ENCODE measurements at regions not wholly inside any gene's neighbourhood (a gene's known extent, or its start where the extent isn't known, plus 50 kb on each side); places are given as distances from the start of the nearest gene placed in this dataset.

GRCh38 chr14:101446387-101446969 is 114.8 kb upstream of the DIO3 start:
- TF ChIP-seq CTCF (IDR thresholded peaks at IDR 0.05) (no peak), POLR2A (IDR thresholded peaks at IDR 0.05; ENCODE audit: low read depth) (no peak), EP300 (IDR thresholded peaks at IDR 0.05) (no peak), POLR2AphosphoS5 (IDR thresholded peaks at IDR 0.05) (no peak)
- Histone ChIP-seq H3K4me3 (no peak overlapping the region), H3K4me1 (no peaks in the 10 kb centered on the region), H3K36me3 (no peaks in the 10 kb centered on the region), H3K27ac (replicated peaks in 1 of 4) (no peak overlapping the region), H3K9me3 (no peaks in the 10 kb centered on the region), H3K27me3 (peaks cover 0 to 13% (median 0%) of the 10 kb centered on the region in 4 donors)
- intact Hi-C loops (cut with DNase I), result no loop called here
- peak; percentile 84 for DNase-seq (ENCODE audit: extremely low spot score)
- 94% methylated on average over 10 of the region's 10 CpGs for WGBS

- no peak for DNase-seq (ENCODE audit: extremely low spot score)
- Histone ChIP-seq H3K36me3 (no peaks in the 10 kb centered on the region), H3K9me3 (no peaks in the 10 kb centered on the region), H3K27me3 (peaks cover 0 to 11% (median 0%) of the 10 kb centered on the region in 4 donors), H3K4me3 (no peak overlapping the region), H3K27ac (replicated peaks in 1 of 4) (no peak overlapping the region), H3K4me1 (no peaks in the 10 kb centered on the region)
- 69% methylated on average over 7 of the region's 7 CpGs for WGBS
- intact Hi-C loops (cut with DNase I), result no loop called here
- no peak for TF ChIP-seq POLR2AphosphoS5 (IDR thresholded peaks at IDR 0.05)
- TF ChIP-seq CTCF (IDR thresholded peaks at IDR 0.05), result no peak
- no peak for TF ChIP-seq EP300 (IDR thresholded peaks at IDR 0.05)
- no peak for TF ChIP-seq POLR2A (IDR thresholded peaks at IDR 0.05; ENCODE audit: low read depth)
Measured at GRCh38 chr14:101449114-101449513, 112.2 kb upstream of the DIO3 start.

GRCh38 chr14:101451166-101451565 is 110.1 kb upstream of the DIO3 start:
- DNase-seq (ENCODE audit: extremely low spot score), result no peak
- H3K4me1 ChIP-seq, result no peaks in the 10 kb centered on the region
- no peak overlapping the region for H3K27ac ChIP-seq (replicated peaks in 1 of 4)
- TF ChIP-seq POLR2AphosphoS5 (IDR thresholded peaks at IDR 0.05) (no peak), POLR2A (IDR thresholded peaks at IDR 0.05; ENCODE audit: low read depth) (no peak), CTCF (IDR thresholded peaks at IDR 0.05) (no peak), EP300 (IDR thresholded peaks at IDR 0.05) (no peak)
- no peaks in the 10 kb centered on the region for H3K9me3 ChIP-seq
- H3K27me3 ChIP-seq, result peaks cover 0 to 28% (median 4%) of the 10 kb centered on the region in 4 donors
- WGBS, result 83% methylated on average over 3 of the region's 3 CpGs
- H3K36me3 ChIP-seq, result no peaks in the 10 kb centered on the region
- H3K4me3 ChIP-seq, result no peak overlapping the region
- intact Hi-C loops (cut with DNase I), result no loop called here

- H3K36me3 ChIP-seq, result no peaks in the 10 kb centered on the region
- no peak overlapping the region for H3K27ac ChIP-seq (replicated peaks in 1 of 4)
- H3K4me1 ChIP-seq, result peaks cover 0 to 13% (median 5%) of the 10 kb centered on the region in 4 donors
- no peak for TF ChIP-seq CTCF (IDR thresholded peaks at IDR 0.05)
- TF ChIP-seq EP300 (IDR thresholded peaks at IDR 0.05), result no peak
- no peak for TF ChIP-seq POLR2A (IDR thresholded peaks at IDR 0.05; ENCODE audit: low read depth)
- no peak for TF ChIP-seq POLR2AphosphoS5 (IDR thresholded peaks at IDR 0.05)
- intact Hi-C loops (cut with DNase I), result no loop called here
- H3K27me3 ChIP-seq, result peaks cover 0 to 42% (median 14%) of the 10 kb centered on the region in 4 donors
- no peaks in the 10 kb centered on the region for H3K9me3 ChIP-seq
- 64% methylated on average over 7 of the region's 7 CpGs for WGBS
- H3K4me3 ChIP-seq, result no peak overlapping the region
- no peak for DNase-seq (ENCODE audit: extremely low spot score)
Measured at GRCh38 chr14:101453225-101453624, 108.1 kb upstream of the DIO3 start.

- TF ChIP-seq POLR2AphosphoS5 (IDR thresholded peaks at IDR 0.05) (no peak), EP300 (IDR thresholded peaks at IDR 0.05) (no peak), CTCF (IDR thresholded peaks at IDR 0.05) (no peak), POLR2A (IDR thresholded peaks at IDR 0.05; ENCODE audit: low read depth) (no peak)
- H3K36me3 ChIP-seq, result no peaks in the 10 kb centered on the region
- no peak for DNase-seq (ENCODE audit: extremely low spot score)
- H3K9me3 ChIP-seq, result no peaks in the 10 kb centered on the region
- whole genome bisulfite sequencing, result 92% methylated on average over 4 of the region's 4 CpGs
- peaks cover 0 to 52% (median 24%) of the 10 kb centered on the region in 4 donors for H3K27me3 ChIP-seq
- no peak overlapping the region for H3K27ac ChIP-seq (replicated peaks in 1 of 4)
- H3K4me1 ChIP-seq, result peaks cover 0 to 23% (median 15%) of the 10 kb centered on the region in 4 donors
- intact Hi-C loops (cut with DNase I), result no loop called here
- no peak overlapping the region for H3K4me3 ChIP-seq
Measured at GRCh38 chr14:101454229-101454628, 107.1 kb upstream of the DIO3 start.
